ENCODE measurements at regions not wholly inside any gene's neighbourhood (a gene's known extent, or its start where the extent isn't known, plus 50 kb on each side); places are given as distances from the start of the nearest gene placed in this dataset.
A peak's percentile ranks its signal among the peaks of the same experiment; 100 is the strongest.
"Not testable (repeated sequence)": the region's sequence is repeated elsewhere in the genome, so short reads cannot be mapped to it uniquely, and the experiment has no call there.

DNA sequence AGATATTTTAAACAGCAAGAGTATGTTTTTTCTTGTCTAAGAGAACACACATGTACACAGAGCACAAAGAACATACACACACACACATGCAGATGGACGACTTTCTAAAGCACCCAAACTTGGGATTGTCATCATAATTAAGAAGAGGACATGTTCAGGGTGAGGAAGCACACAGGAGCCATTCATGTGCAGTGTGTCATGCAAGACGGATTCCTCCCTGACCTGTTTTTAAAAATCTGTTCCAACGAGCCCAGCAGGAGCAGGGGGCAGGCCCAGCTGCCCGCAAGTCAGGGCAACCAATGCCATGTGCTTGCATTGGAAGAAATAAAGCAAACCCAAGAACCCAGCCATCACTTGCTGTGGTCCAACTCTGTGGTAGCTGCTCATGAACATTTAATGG lies 167.3 kb upstream of the ZNF644 start:
- no peak overlapping the region for H3K27ac ChIP-seq
- no peaks in the 10 kb centered on the region for H3K27me3 ChIP-seq (ENCODE audit: insufficient read depth, low read depth, severe bottlenecking)
- no peaks in the 10 kb centered on the region for H3K9me3 ChIP-seq (ENCODE audit: severe bottlenecking)
- H3K36me3 ChIP-seq = no peaks in the 10 kb centered on the region
- DNase-seq = no peak
- TF ChIP-seq, protein P1, sequence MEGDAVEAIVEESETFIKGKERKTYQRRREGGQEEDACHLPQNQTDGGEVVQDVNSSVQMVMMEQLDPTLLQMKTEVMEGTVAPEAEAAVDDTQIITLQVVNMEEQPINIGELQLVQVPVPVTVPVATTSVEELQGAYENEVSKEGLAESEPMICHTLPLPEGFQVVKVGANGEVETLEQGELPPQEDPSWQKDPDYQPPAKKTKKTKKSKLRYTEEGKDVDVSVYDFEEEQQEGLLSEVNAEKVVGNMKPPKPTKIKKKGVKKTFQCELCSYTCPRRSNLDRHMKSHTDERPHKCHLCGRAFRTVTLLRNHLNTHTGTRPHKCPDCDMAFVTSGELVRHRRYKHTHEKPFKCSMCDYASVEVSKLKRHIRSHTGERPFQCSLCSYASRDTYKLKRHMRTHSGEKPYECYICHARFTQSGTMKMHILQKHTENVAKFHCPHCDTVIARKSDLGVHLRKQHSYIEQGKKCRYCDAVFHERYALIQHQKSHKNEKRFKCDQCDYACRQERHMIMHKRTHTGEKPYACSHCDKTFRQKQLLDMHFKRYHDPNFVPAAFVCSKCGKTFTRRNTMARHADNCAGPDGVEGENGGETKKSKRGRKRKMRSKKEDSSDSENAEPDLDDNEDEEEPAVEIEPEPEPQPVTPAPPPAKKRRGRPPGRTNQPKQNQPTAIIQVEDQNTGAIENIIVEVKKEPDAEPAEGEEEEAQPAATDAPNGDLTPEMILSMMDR (IDR thresholded peaks at IDR 0.05; ENCODE audit: low read depth, low read length) = no peak
- no peak overlapping the region for H3K4me3 ChIP-seq (ENCODE audit: low read depth, low read length)

DNA sequence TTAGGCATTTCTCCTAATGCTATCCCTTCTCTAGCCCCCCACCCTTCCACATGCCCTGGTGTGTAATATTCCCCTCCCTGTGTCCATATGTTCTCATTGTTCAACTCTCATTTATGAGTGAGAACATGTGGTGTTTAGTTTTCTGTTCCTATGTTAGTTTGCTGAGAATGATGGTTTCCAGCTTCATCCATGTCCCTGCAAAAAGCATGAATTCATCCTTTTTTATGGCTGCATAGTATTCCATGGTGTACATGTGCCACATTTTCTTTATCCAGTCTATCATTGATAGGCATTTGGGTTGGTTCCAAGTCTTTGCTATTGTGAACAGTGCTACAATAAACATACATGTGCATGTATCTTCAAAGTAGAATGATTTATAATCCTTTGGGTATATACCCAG lies 161.0 kb upstream of the ZNF644 start:
- not testable (repeated sequence) for H3K4me3 ChIP-seq (ENCODE audit: low read depth, low read length); H3K36me3 ChIP-seq; H3K27ac ChIP-seq; DNase-seq; H3K9me3 ChIP-seq (ENCODE audit: severe bottlenecking); H3K27me3 ChIP-seq (ENCODE audit: insufficient read depth, low read depth, severe bottlenecking)

DNA sequence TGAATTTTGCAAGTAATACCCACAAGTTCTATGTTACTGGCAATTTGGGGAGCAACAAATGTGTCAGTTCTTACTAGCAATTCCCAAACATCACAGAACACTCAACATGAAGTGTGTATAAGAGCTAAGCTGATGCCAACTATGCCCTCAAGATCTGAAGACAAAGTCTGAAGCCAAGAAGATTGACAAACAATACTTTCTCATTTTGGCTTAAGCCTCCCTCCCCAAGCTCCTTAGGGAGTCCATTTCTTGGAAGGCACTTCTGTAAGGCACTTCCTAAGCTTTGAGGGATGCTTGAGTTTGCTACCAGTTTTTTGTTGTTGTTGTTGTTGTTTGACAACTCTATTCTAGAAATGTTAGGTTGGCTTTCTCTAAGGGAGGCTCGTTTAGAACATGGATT lies 154.4 kb upstream of the ZNF644 start:
- H3K27me3 ChIP-seq (ENCODE audit: insufficient read depth, low read depth, severe bottlenecking) = no peaks in the 10 kb centered on the region
- H3K4me3 ChIP-seq (ENCODE audit: low read depth, low read length) = no peak overlapping the region
- TF ChIP-seq, protein P1 (IDR thresholded peaks at IDR 0.05; ENCODE audit: low read depth, low read length) = no peak
- no peak for DNase-seq
- no peak overlapping the region for H3K27ac ChIP-seq
- H3K36me3 ChIP-seq = no peaks in the 10 kb centered on the region
- no peaks in the 10 kb centered on the region for H3K9me3 ChIP-seq (ENCODE audit: severe bottlenecking)

DNA sequence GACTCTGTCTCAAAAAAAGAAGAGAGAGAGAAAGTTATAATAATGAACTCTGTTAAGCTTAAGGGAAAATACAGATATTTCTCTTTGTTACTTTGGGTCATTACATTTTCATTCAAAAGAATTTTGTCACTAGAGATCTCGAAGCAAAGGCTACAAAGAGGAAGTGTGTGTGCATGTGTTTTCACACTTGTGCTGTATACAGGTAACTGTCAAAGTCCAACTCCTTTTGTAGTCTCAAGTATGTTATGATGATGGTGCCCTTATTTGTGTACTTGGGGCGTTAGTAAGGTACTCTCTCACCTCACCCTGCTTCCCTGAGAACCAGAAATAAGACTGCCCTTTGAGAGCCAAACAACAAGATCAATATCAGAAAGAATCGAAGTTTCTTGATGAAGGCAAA lies 152.9 kb upstream of the ZNF644 start:
- Histone ChIP-seq H3K4me3 (ENCODE audit: low read depth, low read length) (no peak overlapping the region), H3K9me3 (ENCODE audit: severe bottlenecking) (no peaks in the 10 kb centered on the region), H3K36me3 (no peaks in the 10 kb centered on the region), H3K27ac (no peak overlapping the region), H3K27me3 (ENCODE audit: insufficient read depth, low read depth, severe bottlenecking) (no peaks in the 10 kb centered on the region)
- TF ChIP-seq, protein P1 (IDR thresholded peaks at IDR 0.05; ENCODE audit: low read depth, low read length) = no peak
- no peak for DNase-seq

- no peaks in the 10 kb centered on the region for H3K27me3 ChIP-seq (ENCODE audit: insufficient read depth, low read depth, severe bottlenecking)
- TF ChIP-seq, protein P1 (IDR thresholded peaks at IDR 0.05; ENCODE audit: low read depth, low read length) = no peak
- no peak for DNase-seq
- H3K4me3 ChIP-seq (ENCODE audit: low read depth, low read length) = no peak overlapping the region
- H3K9me3 ChIP-seq (ENCODE audit: severe bottlenecking) = no peaks in the 10 kb centered on the region
- no peaks in the 10 kb centered on the region for H3K36me3 ChIP-seq
- H3K27ac ChIP-seq = no peak overlapping the region
Measured at GRCh38 chr1:91173346-91173890, 151.6 kb upstream of the ZNF644 start.

GRCh38 chr1:91172541-91172940 lies 150.7 kb upstream of the ZNF644 start:
- Histone ChIP-seq H3K27me3 (ENCODE audit: insufficient read depth, low read depth, severe bottlenecking) (no peaks in the 10 kb centered on the region), H3K36me3 (no peaks in the 10 kb centered on the region), H3K27ac (peak overlapping the region; percentile 25), H3K4me3 (ENCODE audit: low read depth, low read length) (no peak overlapping the region), H3K9me3 (ENCODE audit: severe bottlenecking) (no peaks in the 10 kb centered on the region)
- TF ChIP-seq, protein P1 (IDR thresholded peaks at IDR 0.05; ENCODE audit: low read depth, low read length) = no peak
- DNase-seq = no peak
